ENCODE measurements at regions not wholly inside any gene's neighbourhood (a gene's known extent, or its start where the extent isn't known, plus 50 kb on each side); places are given as distances from the start of the nearest gene placed in this dataset.
"Not testable (repeated sequence)": the region's sequence is repeated elsewhere in the genome, so short reads cannot be mapped to it uniquely, and the experiment has no call there.

- not testable (repeated sequence) for TF ChIP-seq CTCF (IDR thresholded peaks at IDR 0.05); MAX (CRISPR knock-in tag; IDR thresholded peaks at IDR 0.05); ELF4 (CRISPR knock-in tag; IDR thresholded peaks at IDR 0.05; ENCODE audit: low read depth); ZNF219 (CRISPR knock-in tag; IDR thresholded peaks at IDR 0.05; ENCODE audit: borderline replicate concordance); SMAD4 (CRISPR knock-in tag; IDR thresholded peaks at IDR 0.05); USF1 (CRISPR knock-in tag; IDR thresholded peaks at IDR 0.05); CDX4 (CRISPR knock-in tag; IDR thresholded peaks at IDR 0.05; ENCODE audit: borderline replicate concordance); FOXK1 (CRISPR knock-in tag; IDR thresholded peaks at IDR 0.05); E2F1 (CRISPR knock-in tag; IDR thresholded peaks at IDR 0.05)
Measured at GRCh38 chr15:20433468-20433867, 108.1 kb downstream of the GOLGA6L6 start.
